Lung (tissue), 11 donors: ENCODE measurements at regions not wholly inside any gene's neighbourhood (a gene's known extent, or its start where the extent isn't known, plus 50 kb on each side); places are given as distances from the start of the nearest gene placed in this dataset.
"Not testable (repeated sequence)": the region's sequence is repeated elsewhere in the genome, so short reads cannot be mapped to it uniquely, and the experiment has no call there.

Experiments
- ATAC-seq: fragments of 200-7000 bp; cut with Tn5 transposase; one replicate; pipeline ENCODE4 v1.9.1; 2020; ENCODE audit warnings: moderate number of reproducible peaks; ENCODE audit not compliant: insufficient read depth, low FRiP score
- DNase-seq, 3 donors: peaks; one replicate each; pipeline ENCODE4 v3.0.0-alpha.2; 2013 to 2017
- H3K27ac ChIP-seq, 2 donors: one replicate each; pipeline ENCODE4 v1.5.1; 2013; ENCODE audit warnings: mild to moderate bottlenecking in 2 of 2, moderate library complexity in 2 of 2, control low read depth in 1 of 2, inconsistent platforms in 1 of 2, low read depth in 1 of 2, low read length in 1 of 2
- H3K27me3 ChIP-seq, 3 donors: one replicate each; pipeline ENCODE4 v1.5.1; 2013; ENCODE audit warnings: low read length in 2 of 3; ENCODE audit not compliant: control insufficient read depth in 3 of 3, insufficient read depth in 3 of 3
- H3K36me3 ChIP-seq, 4 donors: one replicate each; pipeline ENCODE4 v1.5.1; 2013; ENCODE audit warnings: low read length in 4 of 4, mild to moderate bottlenecking in 1 of 4, moderate library complexity in 1 of 4; ENCODE audit not compliant: control insufficient read depth in 4 of 4, insufficient read depth in 4 of 4
- H3K4me1 ChIP-seq, 5 donors: one replicate each; pipeline ENCODE4 v1.5.1; 2013; ENCODE audit warnings: low read length in 5 of 5, mild to moderate bottlenecking in 2 of 5, moderate library complexity in 1 of 5; ENCODE audit not compliant: control insufficient read depth in 5 of 5, insufficient read depth in 5 of 5
- H3K4me3 ChIP-seq: one replicate; pipeline ENCODE4 v1.5.1; 2013; ENCODE audit warnings: mild to moderate bottlenecking, control low read depth, moderate library complexity
- H3K9ac ChIP-seq, 2 donors: one replicate each; pipeline ENCODE4 v1.5.1; 2013; ENCODE audit warnings: low read length in 2 of 2, control low read depth in 1 of 2; ENCODE audit not compliant: insufficient read depth in 1 of 2
- H3K9me3 ChIP-seq, 4 donors: one replicate each; pipeline ENCODE4 v1.5.1; 2013; ENCODE audit warnings: low read length in 3 of 4, mild to moderate bottlenecking in 1 of 4, moderate library complexity in 1 of 4; ENCODE audit not compliant: control insufficient read depth in 4 of 4, insufficient read depth in 3 of 4
- WGBS, 2 donors: extraction: QIAGEN DNeasy Blood & Tissue Kit; methylation state at CpG; one replicate each; pipeline ENCODE4 v1.1.7; 2013; 5-methylcytosine and 5-hydroxymethylcytosine counted together
- TF ChIP-seq, protein P1 (sequence below): IDR thresholded peaks from 2 replicates; pipeline ENCODE4 v1.5.1; 2012; ENCODE audit warnings: mild to moderate bottlenecking; ENCODE audit errors: control extremely low read depth, extremely low read depth
- donor health status: control.
- donor health status: control.
- donor health status: Bipolar disorder and iron deficiency.
- donor health status: healthy.
- donor health status: DM: yes; HTN: yes; CAD: no.

- Histone ChIP-seq H3K27ac (no peak overlapping the region), H3K9ac (no peak overlapping the region), H3K36me3 (no peaks in the 10 kb centered on the region), H3K27me3 (no peaks in the 10 kb centered on the region), H3K9me3 (peaks cover 0 to 7% (median 0%) of the 10 kb centered on the region in 4 donors), H3K4me3 (no peak overlapping the region), H3K4me1 (no peaks in the 10 kb centered on the region)
- 64 to 68% methylated on average over 2 of the region's 2 CpGs for WGBS, 2 donors
- DNase-seq (peak in 1 of 3 donors; percentile 5), ATAC-seq (no peak)
- TF ChIP-seq, protein P1, sequence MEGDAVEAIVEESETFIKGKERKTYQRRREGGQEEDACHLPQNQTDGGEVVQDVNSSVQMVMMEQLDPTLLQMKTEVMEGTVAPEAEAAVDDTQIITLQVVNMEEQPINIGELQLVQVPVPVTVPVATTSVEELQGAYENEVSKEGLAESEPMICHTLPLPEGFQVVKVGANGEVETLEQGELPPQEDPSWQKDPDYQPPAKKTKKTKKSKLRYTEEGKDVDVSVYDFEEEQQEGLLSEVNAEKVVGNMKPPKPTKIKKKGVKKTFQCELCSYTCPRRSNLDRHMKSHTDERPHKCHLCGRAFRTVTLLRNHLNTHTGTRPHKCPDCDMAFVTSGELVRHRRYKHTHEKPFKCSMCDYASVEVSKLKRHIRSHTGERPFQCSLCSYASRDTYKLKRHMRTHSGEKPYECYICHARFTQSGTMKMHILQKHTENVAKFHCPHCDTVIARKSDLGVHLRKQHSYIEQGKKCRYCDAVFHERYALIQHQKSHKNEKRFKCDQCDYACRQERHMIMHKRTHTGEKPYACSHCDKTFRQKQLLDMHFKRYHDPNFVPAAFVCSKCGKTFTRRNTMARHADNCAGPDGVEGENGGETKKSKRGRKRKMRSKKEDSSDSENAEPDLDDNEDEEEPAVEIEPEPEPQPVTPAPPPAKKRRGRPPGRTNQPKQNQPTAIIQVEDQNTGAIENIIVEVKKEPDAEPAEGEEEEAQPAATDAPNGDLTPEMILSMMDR: no peak
These were observed 190.7 kb upstream of the CNTN6 start for GRCh38 chr3:901953-902778.

- Histone ChIP-seq H3K4me3 (no peak overlapping the region), H3K27ac (no peak overlapping the region), H3K27me3 (no peaks in the 10 kb centered on the region), H3K4me1 (no peaks in the 10 kb centered on the region), H3K36me3 (no peaks in the 10 kb centered on the region), H3K9ac (no peak overlapping the region), H3K9me3 (peaks cover 0 to 7% (median 0%) of the 10 kb centered on the region in 4 donors)
- 89% methylated on average over 2 of the region's 2 CpGs for WGBS, 2 donors
- no peak for DNase-seq
- ATAC-seq: no peak
- TF ChIP-seq, protein P1: no peak
These were observed 187.6 kb upstream of the CNTN6 start for GRCh38 chr3:905217-905616.

GRCh38 chr3:906739-907138, 186.1 kb upstream of the CNTN6 start:
- TF ChIP-seq, protein P1: no peak
- Histone ChIP-seq H3K4me1 (no peaks in the 10 kb centered on the region), H3K27ac (no peak overlapping the region), H3K9me3 (no peaks in the 10 kb centered on the region), H3K27me3 (no peaks in the 10 kb centered on the region), H3K36me3 (no peaks in the 10 kb centered on the region), H3K9ac (no peak overlapping the region), H3K4me3 (no peak overlapping the region)
- DNase-seq (no peak), ATAC-seq (no peak)
- WGBS, 2 donors: 44 to 58% methylated on average over 3 of the region's 3 CpGs

DNA sequence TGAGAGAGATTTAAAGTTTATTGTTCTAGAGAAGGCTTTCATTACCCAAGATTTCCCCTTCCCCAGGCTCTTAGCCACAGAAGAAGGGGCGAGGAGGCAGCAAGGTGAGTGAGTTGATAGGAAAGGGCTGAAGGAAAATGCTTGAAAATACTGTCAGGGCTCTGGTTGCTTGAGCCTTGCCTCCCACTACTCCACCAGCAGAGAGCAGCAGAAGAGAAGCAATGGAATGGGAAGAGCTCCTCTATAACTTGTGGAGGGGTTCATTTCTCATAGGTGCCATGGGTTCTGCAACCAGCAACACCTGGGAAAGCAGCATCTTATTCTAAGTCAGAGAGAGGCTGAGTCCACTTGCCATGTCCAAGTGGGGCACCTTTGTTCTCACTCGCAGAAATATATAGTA, 184.0 kb upstream of the CNTN6 start:
- Histone ChIP-seq H3K36me3 (no peaks in the 10 kb centered on the region), H3K9ac (no peak overlapping the region), H3K4me3 (no peak overlapping the region), H3K4me1 (no peaks in the 10 kb centered on the region), H3K27me3 (no peaks in the 10 kb centered on the region), H3K9me3 (no peaks in the 10 kb centered on the region), H3K27ac (no peak overlapping the region)
- ATAC-seq (no peak), DNase-seq (no peak)
- TF ChIP-seq, protein P1: no peak
- 68 to 76% methylated on average over 2 of the region's 2 CpGs for WGBS, 2 donors

DNA sequence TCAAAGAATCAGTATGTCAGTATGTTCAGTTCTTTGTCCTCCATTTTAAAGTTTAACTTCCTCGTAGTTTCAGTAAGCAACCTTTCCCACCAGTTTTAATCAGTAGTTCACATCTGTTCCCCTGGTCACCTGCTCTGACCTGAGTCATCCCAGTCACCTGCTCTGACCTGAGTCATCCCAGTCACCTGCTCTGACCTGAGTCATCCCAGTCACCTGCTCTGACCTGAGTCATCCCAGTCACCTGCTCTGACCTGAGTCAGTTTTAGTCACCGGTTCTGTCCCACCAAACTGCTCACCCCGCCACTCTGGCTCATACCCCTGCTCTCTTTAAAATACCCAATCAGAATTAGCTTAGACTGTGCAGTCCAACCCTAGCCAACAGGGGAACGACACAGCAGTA, 180.1 kb upstream of the CNTN6 start:
- ATAC-seq, H3K27ac ChIP-seq, H3K4me3 ChIP-seq, H3K27me3 ChIP-seq, H3K36me3 ChIP-seq, DNase-seq, H3K4me1 ChIP-seq, H3K9me3 ChIP-seq, H3K9ac ChIP-seq: not testable (repeated sequence)
- 82% methylated on average over 4 of the region's 4 CpGs for WGBS, 2 donors
